Fibroblast of lung (primary cell): ENCODE measurements at regions not wholly inside any gene's neighbourhood (a gene's known extent, or its start where the extent isn't known, plus 50 kb on each side); places are given as distances from the start of the nearest gene placed in this dataset.
A peak's percentile ranks its signal among the peaks of the same experiment; 100 is the strongest.

Experiments used
- DNase-seq, 2 donors: peaks; one replicate each; pipeline versions ENCODE4 v3.0.0 to v3.0.0-alpha.2; 2010; ENCODE audit warnings: low read depth in 2 of 2
- H2AFZ ChIP-seq: 2 replicates; pipeline ENCODE4 v1.5.1; 2012; ENCODE audit warnings: low read length, control low read depth, inconsistent platforms
- H3K27ac ChIP-seq: 2 replicates; pipeline ENCODE4 v1.5.1; 2011; ENCODE audit warnings: low read length, control low read depth; ENCODE audit not compliant: insufficient read depth
- H3K27me3 ChIP-seq: 2 replicates; pipeline ENCODE4 v1.5.1; 2011; ENCODE audit warnings: mild to moderate bottlenecking, low read length; ENCODE audit not compliant: control insufficient read depth, insufficient read depth
- H3K36me3 ChIP-seq: 2 replicates; pipeline ENCODE4 v1.5.1; 2011; ENCODE audit warnings: low read length; ENCODE audit not compliant: control insufficient read depth, insufficient read depth
- H3K4me1 ChIP-seq: 2 replicates; pipeline ENCODE4 v1.5.1; 2011; ENCODE audit warnings: low read length; ENCODE audit not compliant: control insufficient read depth, insufficient read depth; ENCODE audit errors: extremely low read depth
- H3K4me2 ChIP-seq: 2 replicates; pipeline ENCODE4 v1.5.1; 2011; ENCODE audit warnings: low read length, control low read depth; ENCODE audit not compliant: insufficient read depth; ENCODE audit errors: extremely low read depth
- H3K4me3 ChIP-seq, 4 experiments: fragments of 200-600 bp in 1 of 4; sonication (generic) in 1 of 4; replicated peaks in 1 of 4; 2 replicates each; pipeline ENCODE4 v1.5.1; 2011 to 2016; ENCODE audit warnings: low read length in 4 of 4, low read depth in 3 of 4, mild to moderate bottlenecking in 3 of 4, control low read depth in 2 of 4, inconsistent platforms in 1 of 4, mixed read lengths in 1 of 4; ENCODE audit not compliant: insufficient read depth in 1 of 4; ENCODE audit errors: control extremely low read depth in 1 of 4
- H3K79me2 ChIP-seq: 2 replicates; pipeline ENCODE4 v1.5.1; 2012; ENCODE audit warnings: mild to moderate bottlenecking, low read length, inconsistent platforms; ENCODE audit not compliant: control insufficient read depth, insufficient read depth
- H3K9ac ChIP-seq: 2 replicates; pipeline ENCODE4 v1.5.1; 2011; ENCODE audit warnings: mild to moderate bottlenecking, low read length, control low read depth; ENCODE audit not compliant: insufficient read depth
- H3K9me3 ChIP-seq: 2 replicates; pipeline ENCODE4 v1.5.1; 2012; ENCODE audit warnings: low read depth, low read length; ENCODE audit not compliant: control insufficient read depth, insufficient read depth
- H4K20me1 ChIP-seq: 2 replicates; pipeline ENCODE4 v1.5.1; 2011; ENCODE audit warnings: low read length; ENCODE audit not compliant: control insufficient read depth, insufficient read depth; ENCODE audit errors: extremely low read depth
- EZH2 ChIP-seq: IDR thresholded peaks from 2 replicates; pipeline ENCODE4 v1.5.1; 2012; ENCODE audit warnings: low read length, control low read depth, mild to moderate bottlenecking; ENCODE audit errors: missing control alignments
- TF ChIP-seq, protein P1 (sequence below), 2 donors: IDR thresholded peaks in 1 of 2; conservative IDR thresholded peaks in 1 of 2; 1 replicate in 1 of 2; 2 replicates in 1 of 2; pipeline ENCODE4 v1.5.1; 2011 to 2012; ENCODE audit warnings: low read length in 2 of 2, control low read depth in 1 of 2, inconsistent platforms in 1 of 2, low read depth in 1 of 2, mild to moderate bottlenecking in 1 of 2

- no peak overlapping the region for H2AFZ ChIP-seq
- no peaks in the 10 kb centered on the region for H3K36me3 ChIP-seq
- H3K4me3 ChIP-seq, result no peak overlapping the region
- no peaks in the 10 kb centered on the region for H4K20me1 ChIP-seq
- H3K4me2 ChIP-seq, result no peak overlapping the region
- H3K27me3 ChIP-seq, result no peaks in the 10 kb centered on the region
- no peaks in the 10 kb centered on the region for H3K9me3 ChIP-seq
- no peak for DNase-seq
- H3K9ac ChIP-seq, result no peak overlapping the region
- no peaks in the 10 kb centered on the region for H3K79me2 ChIP-seq
- H3K4me1 ChIP-seq, result no peaks in the 10 kb centered on the region
- no peak overlapping the region for H3K27ac ChIP-seq
- TF ChIP-seq EZH2, result no peak
- TF ChIP-seq, protein P1, sequence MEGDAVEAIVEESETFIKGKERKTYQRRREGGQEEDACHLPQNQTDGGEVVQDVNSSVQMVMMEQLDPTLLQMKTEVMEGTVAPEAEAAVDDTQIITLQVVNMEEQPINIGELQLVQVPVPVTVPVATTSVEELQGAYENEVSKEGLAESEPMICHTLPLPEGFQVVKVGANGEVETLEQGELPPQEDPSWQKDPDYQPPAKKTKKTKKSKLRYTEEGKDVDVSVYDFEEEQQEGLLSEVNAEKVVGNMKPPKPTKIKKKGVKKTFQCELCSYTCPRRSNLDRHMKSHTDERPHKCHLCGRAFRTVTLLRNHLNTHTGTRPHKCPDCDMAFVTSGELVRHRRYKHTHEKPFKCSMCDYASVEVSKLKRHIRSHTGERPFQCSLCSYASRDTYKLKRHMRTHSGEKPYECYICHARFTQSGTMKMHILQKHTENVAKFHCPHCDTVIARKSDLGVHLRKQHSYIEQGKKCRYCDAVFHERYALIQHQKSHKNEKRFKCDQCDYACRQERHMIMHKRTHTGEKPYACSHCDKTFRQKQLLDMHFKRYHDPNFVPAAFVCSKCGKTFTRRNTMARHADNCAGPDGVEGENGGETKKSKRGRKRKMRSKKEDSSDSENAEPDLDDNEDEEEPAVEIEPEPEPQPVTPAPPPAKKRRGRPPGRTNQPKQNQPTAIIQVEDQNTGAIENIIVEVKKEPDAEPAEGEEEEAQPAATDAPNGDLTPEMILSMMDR (conservative IDR thresholded peaks at IDR 0.05 in 1 of 2, IDR thresholded peaks at IDR 0.05 in 1 of 2; ENCODE audit: low read depth in 1 of 2, low read length in 2 of 2), result no peak
These were observed 55.1 kb upstream of the CNTNAP4 start for GRCh38 chr16:76222087-76222486.

- Histone ChIP-seq H3K36me3 (no peaks in the 10 kb centered on the region), H3K4me1 (no peaks in the 10 kb centered on the region), H3K4me3 (no peak overlapping the region), H3K79me2 (no peaks in the 10 kb centered on the region), H3K27me3 (no peaks in the 10 kb centered on the region), H3K9me3 (no peaks in the 10 kb centered on the region), H4K20me1 (no peaks in the 10 kb centered on the region), H3K9ac (no peak overlapping the region), H3K4me2 (no peak overlapping the region), H3K27ac (no peak overlapping the region), H2AFZ (no peak overlapping the region)
- TF ChIP-seq, protein P1 (conservative IDR thresholded peaks at IDR 0.05 in 1 of 2, IDR thresholded peaks at IDR 0.05 in 1 of 2; ENCODE audit: low read depth in 1 of 2, low read length in 2 of 2), result no peak
- no peak for TF ChIP-seq EZH2
- no peak for DNase-seq
These were observed 54.3 kb upstream of the CNTNAP4 start for GRCh38 chr16:76222853-76223252.

- H4K20me1 ChIP-seq, result no peaks in the 10 kb centered on the region
- no peak overlapping the region for H3K4me2 ChIP-seq
- H3K27me3 ChIP-seq, result no peaks in the 10 kb centered on the region
- no peak for TF ChIP-seq EZH2
- TF ChIP-seq, protein P1 (conservative IDR thresholded peaks at IDR 0.05 in 1 of 2, IDR thresholded peaks at IDR 0.05 in 1 of 2; ENCODE audit: low read depth in 1 of 2, low read length in 2 of 2), result no peak
- no peaks in the 10 kb centered on the region for H3K36me3 ChIP-seq
- H3K79me2 ChIP-seq, result no peaks in the 10 kb centered on the region
- H3K4me3 ChIP-seq, result no peak overlapping the region
- H3K4me1 ChIP-seq, result no peaks in the 10 kb centered on the region
- H3K27ac ChIP-seq, result no peak overlapping the region
- no peak overlapping the region for H3K9ac ChIP-seq
- no peak overlapping the region for H2AFZ ChIP-seq
- no peaks in the 10 kb centered on the region for H3K9me3 ChIP-seq
- peak in 1 of 2 donors; percentile 31 for DNase-seq
These were observed 51.2 kb upstream of the CNTNAP4 start for GRCh38 chr16:76226011-76226410.
